ENCODE measurements at regions not wholly inside any gene's neighbourhood (a gene's known extent, or its start where the extent isn't known, plus 50 kb on each side); places are given as distances from the start of the nearest gene placed in this dataset.

DNA sequence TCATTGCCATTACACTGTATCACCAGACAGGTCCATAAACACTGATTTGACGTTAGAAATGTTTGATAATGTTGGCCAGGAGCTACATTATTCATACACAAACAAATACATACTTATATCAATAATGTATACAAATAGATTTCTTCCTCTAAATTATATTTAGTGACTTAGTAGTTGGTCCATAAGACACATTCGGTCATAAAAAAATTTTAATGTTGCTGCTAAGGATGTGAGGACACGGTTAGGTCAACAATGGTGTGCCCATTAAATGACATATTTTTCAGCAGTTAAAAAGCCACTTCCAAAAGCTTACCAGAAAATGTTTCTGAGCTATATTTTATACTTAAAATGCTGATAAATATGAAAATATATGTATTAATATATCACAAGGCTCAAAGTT is 1148.7 kb upstream of the TMEM132C start:
- H3K4me3 ChIP-seq (ENCODE audit: low read depth, low read length): no peak overlapping the region
- ChIA-PET POLR2A (no interaction called here), CTCF (interaction anchor here (1.5 to 4.5 kb wide), 2 partner anchors 10 to 175 kb away, joined by 5 to 41 read pairs; no protein-coding TSS in a partner anchor)
- TF ChIP-seq, protein P1, sequence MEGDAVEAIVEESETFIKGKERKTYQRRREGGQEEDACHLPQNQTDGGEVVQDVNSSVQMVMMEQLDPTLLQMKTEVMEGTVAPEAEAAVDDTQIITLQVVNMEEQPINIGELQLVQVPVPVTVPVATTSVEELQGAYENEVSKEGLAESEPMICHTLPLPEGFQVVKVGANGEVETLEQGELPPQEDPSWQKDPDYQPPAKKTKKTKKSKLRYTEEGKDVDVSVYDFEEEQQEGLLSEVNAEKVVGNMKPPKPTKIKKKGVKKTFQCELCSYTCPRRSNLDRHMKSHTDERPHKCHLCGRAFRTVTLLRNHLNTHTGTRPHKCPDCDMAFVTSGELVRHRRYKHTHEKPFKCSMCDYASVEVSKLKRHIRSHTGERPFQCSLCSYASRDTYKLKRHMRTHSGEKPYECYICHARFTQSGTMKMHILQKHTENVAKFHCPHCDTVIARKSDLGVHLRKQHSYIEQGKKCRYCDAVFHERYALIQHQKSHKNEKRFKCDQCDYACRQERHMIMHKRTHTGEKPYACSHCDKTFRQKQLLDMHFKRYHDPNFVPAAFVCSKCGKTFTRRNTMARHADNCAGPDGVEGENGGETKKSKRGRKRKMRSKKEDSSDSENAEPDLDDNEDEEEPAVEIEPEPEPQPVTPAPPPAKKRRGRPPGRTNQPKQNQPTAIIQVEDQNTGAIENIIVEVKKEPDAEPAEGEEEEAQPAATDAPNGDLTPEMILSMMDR (IDR thresholded peaks at IDR 0.05; ENCODE audit: insufficient read depth, low read length, missing control alignments): no peak
- no peak for DNase-seq (ENCODE audit: low read depth, low spot score)

GRCh38 chr12:127119600-127120140 is 1147.3 kb upstream of the TMEM132C start:
- TF ChIP-seq, protein P1 (IDR thresholded peaks at IDR 0.05; ENCODE audit: insufficient read depth, low read length, missing control alignments): no peak
- no peak for DNase-seq (ENCODE audit: low read depth, low spot score)
- ChIA-PET POLR2A (no interaction called here), CTCF (interaction anchor here (1.1 to 4.5 kb wide), 2 partner anchors 11 to 174 kb away, joined by 3 to 41 read pairs; no protein-coding TSS in a partner anchor)
- H3K4me3 ChIP-seq (ENCODE audit: low read depth, low read length): no peak overlapping the region

DNA sequence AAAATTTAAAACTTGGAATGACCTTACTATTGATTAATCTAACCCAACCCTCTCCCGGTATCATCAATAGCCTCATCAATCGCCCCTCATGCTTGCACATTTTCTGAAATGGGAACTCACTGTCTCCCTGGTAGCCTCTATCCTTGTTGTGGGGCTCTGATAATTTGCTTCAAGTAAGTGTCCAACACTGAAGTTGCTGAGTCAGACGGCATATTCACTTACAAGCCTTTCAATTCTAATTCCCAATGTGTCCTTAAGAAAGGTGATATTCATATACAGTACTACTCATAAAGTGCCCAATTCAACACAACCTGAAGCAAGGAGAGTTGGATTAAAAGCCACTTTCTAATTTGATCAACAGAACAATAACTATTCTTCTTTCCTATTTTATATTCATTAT is 1146.1 kb upstream of the TMEM132C start:
- no peak overlapping the region for H3K4me3 ChIP-seq (ENCODE audit: low read depth, low read length)
- TF ChIP-seq, protein P1 (IDR thresholded peaks at IDR 0.05; ENCODE audit: insufficient read depth, low read length, missing control alignments): no peak
- ChIA-PET CTCF (interaction anchor here (1.9 kb wide), 1 partner anchor 13 kb away, joined by 11 read pairs; no protein-coding TSS in a partner anchor), POLR2A (no interaction called here)
- no peak for DNase-seq (ENCODE audit: low read depth, low spot score)

DNA sequence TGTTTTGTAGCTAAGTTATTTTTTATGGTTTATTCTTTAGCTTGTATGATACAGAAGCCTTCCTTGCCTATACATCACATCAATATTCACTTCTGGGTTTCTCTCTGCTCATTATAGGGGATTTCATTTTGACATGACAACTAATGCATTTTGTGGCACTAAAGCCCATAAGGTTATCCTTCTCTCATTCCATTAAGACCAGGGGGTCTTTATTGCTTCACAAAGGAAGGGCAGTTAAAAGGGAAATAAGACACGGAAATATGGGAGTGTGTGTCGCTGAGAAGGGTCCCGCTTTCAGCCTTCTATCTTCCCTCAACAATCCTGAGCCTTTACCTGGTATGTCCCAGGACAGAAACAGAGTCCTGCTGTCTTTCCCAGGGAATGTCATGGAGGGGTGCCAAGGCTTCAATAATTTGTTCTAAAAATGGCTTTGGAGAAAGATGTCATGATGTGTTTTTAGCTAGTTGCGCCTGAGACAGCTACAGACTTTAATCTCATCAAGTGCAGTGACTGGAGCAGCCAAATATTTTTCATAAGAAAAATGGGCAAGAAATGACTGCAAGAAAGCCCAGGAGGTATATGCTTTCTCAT is 1145.4 kb upstream of the TMEM132C start:
- TF ChIP-seq, protein P1 (IDR thresholded peaks at IDR 0.05; ENCODE audit: insufficient read depth, low read length, missing control alignments): no peak
- ChIA-PET CTCF (interaction anchor here (1.9 kb wide), 1 partner anchor 13 kb away, joined by 11 read pairs; no protein-coding TSS in a partner anchor), POLR2A (no interaction called here)
- H3K4me3 ChIP-seq (ENCODE audit: low read depth, low read length): no peak overlapping the region
- no peak for DNase-seq (ENCODE audit: low read depth, low spot score)

DNA sequence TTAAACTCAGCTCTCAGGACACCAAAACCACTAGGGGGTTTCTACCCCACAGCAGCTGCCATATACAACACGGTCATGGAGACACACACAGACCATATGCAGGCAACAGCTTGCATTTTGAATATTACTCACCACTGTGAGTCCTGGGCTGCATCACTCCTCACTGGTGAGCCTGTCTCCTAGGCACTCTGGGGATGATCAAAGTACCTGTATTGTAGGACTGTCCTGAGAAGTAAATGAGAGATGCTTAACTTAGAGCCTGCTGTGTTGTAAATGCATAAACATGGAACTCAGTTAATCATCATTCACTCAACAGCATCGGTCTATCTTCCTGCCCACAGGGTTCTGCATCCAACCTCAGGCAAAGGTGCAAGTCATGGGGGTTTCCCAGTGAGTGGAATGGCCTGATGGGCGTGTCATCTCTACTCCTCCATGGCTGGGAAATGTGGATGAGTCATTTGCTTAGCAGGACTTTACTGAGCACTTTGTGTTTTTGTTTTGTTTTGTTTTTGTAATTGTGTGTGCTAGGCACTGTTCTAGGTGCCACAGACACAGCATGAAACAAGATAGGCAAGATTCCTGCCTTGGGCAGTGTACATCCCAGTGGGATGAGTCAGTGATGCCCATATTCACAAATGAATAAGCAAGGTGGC is 1141.2 kb upstream of the TMEM132C start:
- no peak overlapping the region for H3K4me3 ChIP-seq (ENCODE audit: low read depth, low read length)
- DNase-seq (ENCODE audit: low read depth, low spot score): peak; percentile 53
- POLR2A ChIA-PET: no interaction called here
- CTCF ChIA-PET: interaction anchor here (1.2 to 2.4 kb wide), 2 partner anchors 17 to 167 kb away, joined by 6 to 14 read pairs; no protein-coding TSS in a partner anchor
- TF ChIP-seq, protein P1 (IDR thresholded peaks at IDR 0.05; ENCODE audit: insufficient read depth, low read length, missing control alignments): no peak

GRCh38 chr12:127126260-127126628 is 1140.7 kb upstream of the TMEM132C start:
- no peak for DNase-seq (ENCODE audit: low read depth, low spot score)
- TF ChIP-seq, protein P1 (IDR thresholded peaks at IDR 0.05; ENCODE audit: insufficient read depth, low read length, missing control alignments): no peak
- CTCF ChIA-PET: interaction anchor here (1.2 to 2.4 kb wide), 2 partner anchors 17 to 167 kb away, joined by 6 to 14 read pairs; no protein-coding TSS in a partner anchor
- POLR2A ChIA-PET: no interaction called here
- H3K4me3 ChIP-seq (ENCODE audit: low read depth, low read length): no peak overlapping the region
